Neural progenitor cell (in vitro differentiated cells): ENCODE measurements at regions not wholly inside any gene's neighbourhood (a gene's known extent, or its start where the extent isn't known, plus 50 kb on each side); places are given as distances from the start of the nearest gene placed in this dataset.
A peak's percentile ranks its signal among the peaks of the same experiment; 100 is the strongest.

ENCODE experiments used
- DNase-seq: peaks from one replicate; pipeline ENCODE4 v3.0.0-alpha.2; 2016; ENCODE audit warnings: low spot score
- H2AFZ ChIP-seq: fragments of 200-600 bp; sonication (generic); replicated peaks from 2 replicates; pipeline ENCODE4 v1.6.1; 2016; ENCODE audit warnings: antibody characterized with exemption
- H3F3A ChIP-seq: fragments of 200-600 bp; sonication (generic); 2 replicates; pipeline ENCODE4 v1.6.1; 2016; ENCODE audit warnings: antibody characterized with exemption, low read depth
- H3K27ac ChIP-seq: fragments of 200-600 bp; sonication (generic); 2 replicates; pipeline ENCODE4 v1.5.1; 2016; ENCODE audit warnings: mild to moderate bottlenecking
- H3K27me3 ChIP-seq: fragments of 200-600 bp; sonication (generic); 2 replicates; pipeline ENCODE4 v1.6.1; 2016; ENCODE audit warnings: mild to moderate bottlenecking, moderate library complexity
- H3K36me3 ChIP-seq: fragments of 200-600 bp; sonication (generic); 2 replicates; pipeline ENCODE4 v1.5.1; 2016
- H3K4me1 ChIP-seq: fragments of 200-600 bp; sonication (generic); 2 replicates; pipeline ENCODE4 v1.6.1; 2016; ENCODE audit warnings: mixed run types
- H3K4me2 ChIP-seq: fragments of 200-600 bp; sonication (generic); 2 replicates; pipeline ENCODE4 v1.6.1; 2016
- H3K4me3 ChIP-seq: fragments of 200-600 bp; sonication (generic); 2 replicates; pipeline ENCODE4 v1.5.1; 2016
- H3K79me2 ChIP-seq: fragments of 200-600 bp; sonication (generic); 2 replicates; pipeline ENCODE4 v1.6.1; 2016; ENCODE audit warnings: low read depth
- H3K9ac ChIP-seq: fragments of 200-600 bp; sonication (generic); 2 replicates; pipeline ENCODE4 v1.6.1; 2016
- H3K9me3 ChIP-seq: fragments of 200-600 bp; sonication (generic); 2 replicates; pipeline ENCODE4 v1.5.1; 2016; ENCODE audit warnings: low read depth
- H4K20me1 ChIP-seq: fragments of 200-600 bp; sonication (generic); 2 replicates; pipeline ENCODE4 v1.6.1; 2016; ENCODE audit warnings: low read depth
- H3K27ac Mint-ChIP-seq: 3 replicates; pipeline ENCODE4 v1.8.0; 2021; ENCODE audit warnings: mixed read lengths
- H3K27me3 Mint-ChIP-seq: 2 replicates; pipeline ENCODE4 v1.8.0; 2022; ENCODE audit warnings: low read depth, mild to moderate bottlenecking, inconsistent platforms, moderate library complexity, mixed read lengths; ENCODE audit not compliant: insufficient read depth
- H3K36me3 Mint-ChIP-seq: 3 replicates; pipeline ENCODE4 v1.8.0; 2021; ENCODE audit warnings: mixed read lengths
- H3K4me1 Mint-ChIP-seq: 3 replicates; pipeline ENCODE4 v1.8.0; 2021; ENCODE audit warnings: mixed read lengths
- H3K4me3 Mint-ChIP-seq: 3 replicates; pipeline ENCODE4 v1.8.0; 2021; ENCODE audit warnings: mild to moderate bottlenecking, moderate library complexity, mixed read lengths
- H3K9me3 Mint-ChIP-seq: 3 replicates; pipeline ENCODE4 v1.8.0; 2020; ENCODE audit warnings: mixed read lengths
- CTCF ChIP-seq: fragments of 200-600 bp; sonication (generic); IDR thresholded peaks from 2 replicates; pipeline ENCODE4 v1.5.1; 2017; ENCODE audit warnings: antibody characterized with exemption, mild to moderate bottlenecking
- EZH2 ChIP-seq: fragments of 200-600 bp; sonication (generic); IDR thresholded peaks from 2 replicates; pipeline ENCODE4 v1.6.1; 2017; ENCODE audit warnings: antibody characterized with exemption, mild to moderate bottlenecking, moderate library complexity
- EZH2phosphoT487 ChIP-seq: fragments of 200-600 bp; sonication (generic); IDR thresholded peaks from 2 replicates; pipeline ENCODE4 v1.6.1; 2017; ENCODE audit warnings: antibody characterized with exemption

- Mint-ChIP-seq H3K4me1 (no peaks in the 10 kb centered on the region), H3K27ac (peak overlapping the region; percentile 3), H3K27me3 (peaks cover 4% of the 10 kb centered on the region)
Measured at GRCh38 chr16:9479008-9479407, 387.6 kb downstream of the HAPSTR1 start.

GRCh38 chr16:9480503-9480902 lies 389.1 kb downstream of the HAPSTR1 start:
- no peak overlapping the region for H3K27ac Mint-ChIP-seq
- no peak overlapping the region for H3K9ac ChIP-seq
- no peak overlapping the region for H3K4me3 Mint-ChIP-seq
- no peak for DNase-seq
- peaks cover 6% of the 10 kb centered on the region for H3K4me1 Mint-ChIP-seq
- H3F3A ChIP-seq: no peaks in the 10 kb centered on the region
- no peak overlapping the region for H3K4me2 ChIP-seq
- H3K27ac ChIP-seq: no peak overlapping the region
- H3K36me3 ChIP-seq: no peaks in the 10 kb centered on the region
- H3K4me3 ChIP-seq: no peak overlapping the region
- H3K9me3 ChIP-seq: no peaks in the 10 kb centered on the region
- no peaks in the 10 kb centered on the region for H4K20me1 ChIP-seq
- no peak for TF ChIP-seq CTCF
- no peak for TF ChIP-seq EZH2
- TF ChIP-seq EZH2phosphoT487: no peak
- no peaks in the 10 kb centered on the region for H3K27me3 ChIP-seq
- H3K9me3 Mint-ChIP-seq: no peaks in the 10 kb centered on the region
- H3K36me3 Mint-ChIP-seq: no peaks in the 10 kb centered on the region
- H2AFZ ChIP-seq: no peak overlapping the region
- H3K4me1 ChIP-seq: no peaks in the 10 kb centered on the region
- no peaks in the 10 kb centered on the region for H3K79me2 ChIP-seq
- H3K27me3 Mint-ChIP-seq: peaks cover 2% of the 10 kb centered on the region

More at GRCh38 chr16:9479008-9479407, 387.6 kb downstream of the HAPSTR1 start:
- no peaks in the 10 kb centered on the region for H4K20me1 ChIP-seq
- H3K9ac ChIP-seq: no peak overlapping the region
- no peak overlapping the region for H3K4me2 ChIP-seq
- no peaks in the 10 kb centered on the region for H3K9me3 ChIP-seq
- no peaks in the 10 kb centered on the region for H3K4me1 ChIP-seq
- no peak overlapping the region for H3K4me3 Mint-ChIP-seq
- no peak for DNase-seq
- no peaks in the 10 kb centered on the region for H3K9me3 Mint-ChIP-seq
- no peaks in the 10 kb centered on the region for H3K79me2 ChIP-seq
- no peak overlapping the region for H3K4me3 ChIP-seq
- no peaks in the 10 kb centered on the region for H3F3A ChIP-seq
- no peaks in the 10 kb centered on the region for H3K36me3 ChIP-seq
- H3K27me3 ChIP-seq: no peaks in the 10 kb centered on the region
- H3K27ac ChIP-seq: no peak overlapping the region
- TF ChIP-seq EZH2phosphoT487 (no peak), CTCF (no peak), EZH2 (no peak)
- H2AFZ ChIP-seq: no peak overlapping the region
- H3K36me3 Mint-ChIP-seq: no peaks in the 10 kb centered on the region

GRCh38 chr16:9481747-9482730 lies 390.6 kb downstream of the HAPSTR1 start:
- Histone ChIP-seq H3K4me3 (no peak overlapping the region), H3F3A (no peaks in the 10 kb centered on the region), H3K4me1 (no peaks in the 10 kb centered on the region), H3K79me2 (no peaks in the 10 kb centered on the region), H3K27ac (no peak overlapping the region), H3K36me3 (no peaks in the 10 kb centered on the region), H4K20me1 (no peaks in the 10 kb centered on the region), H3K4me2 (no peak overlapping the region), H3K27me3 (no peaks in the 10 kb centered on the region), H2AFZ (no peak overlapping the region), H3K9me3 (no peaks in the 10 kb centered on the region), H3K9ac (no peak overlapping the region)
- no peak for DNase-seq
- Mint-ChIP-seq H3K4me3 (no peak overlapping the region), H3K27ac (no peak overlapping the region), H3K27me3 (peaks cover 7% of the 10 kb centered on the region), H3K4me1 (peaks cover 6% of the 10 kb centered on the region), H3K9me3 (no peaks in the 10 kb centered on the region), H3K36me3 (no peaks in the 10 kb centered on the region)
- TF ChIP-seq EZH2phosphoT487 (no peak), EZH2 (no peak), CTCF (no peak)
